ENCODE measurements at regions not wholly inside any gene's neighbourhood (a gene's known extent, or its start where the extent isn't known, plus 50 kb on each side); places are given as distances from the start of the nearest gene placed in this dataset.

- no peak overlapping the region for H3K4me3 ChIP-seq
- H3K27me3 ChIP-seq, result no peaks in the 10 kb centered on the region
- intact Hi-C loops (cut with DNase I), result no loop called here
- no peak overlapping the region for H3K27ac ChIP-seq
- no peaks in the 10 kb centered on the region for H3K9me3 ChIP-seq
- no peak for DNase-seq (ENCODE audit: low spot score in 2 of 2)
- H3K4me1 ChIP-seq, result no peaks in the 10 kb centered on the region
- H3K36me3 ChIP-seq, result no peaks in the 10 kb centered on the region
- TF ChIP-seq CTCF (IDR thresholded peaks at IDR 0.05), result no peak
These were observed 179.1 kb upstream of the ZPLD1 start for GRCh38 chr3:102255736-102256135.

- Histone ChIP-seq H3K27ac (no peak overlapping the region), H3K27me3 (no peaks in the 10 kb centered on the region), H3K36me3 (no peaks in the 10 kb centered on the region), H3K4me1 (no peaks in the 10 kb centered on the region), H3K4me3 (no peak overlapping the region), H3K9me3 (no peaks in the 10 kb centered on the region)
- TF ChIP-seq CTCF (IDR thresholded peaks at IDR 0.05), result no peak
- intact Hi-C loops (cut with DNase I), result no loop called here
- DNase-seq (ENCODE audit: low spot score in 2 of 2), result no peak
These were observed 176.1 kb upstream of the ZPLD1 start for GRCh38 chr3:102258666-102259227.

- H3K36me3 ChIP-seq, result no peaks in the 10 kb centered on the region
- H3K9me3 ChIP-seq, result no peaks in the 10 kb centered on the region
- no peak for DNase-seq (ENCODE audit: low spot score in 2 of 2)
- intact Hi-C loops (cut with DNase I), result no loop called here
- no peaks in the 10 kb centered on the region for H3K27me3 ChIP-seq
- TF ChIP-seq CTCF (IDR thresholded peaks at IDR 0.05), result no peak
- no peaks in the 10 kb centered on the region for H3K4me1 ChIP-seq
- H3K27ac ChIP-seq, result no peak overlapping the region
- no peak overlapping the region for H3K4me3 ChIP-seq
These were observed 175.2 kb upstream of the ZPLD1 start for GRCh38 chr3:102259663-102260062.

DNA sequence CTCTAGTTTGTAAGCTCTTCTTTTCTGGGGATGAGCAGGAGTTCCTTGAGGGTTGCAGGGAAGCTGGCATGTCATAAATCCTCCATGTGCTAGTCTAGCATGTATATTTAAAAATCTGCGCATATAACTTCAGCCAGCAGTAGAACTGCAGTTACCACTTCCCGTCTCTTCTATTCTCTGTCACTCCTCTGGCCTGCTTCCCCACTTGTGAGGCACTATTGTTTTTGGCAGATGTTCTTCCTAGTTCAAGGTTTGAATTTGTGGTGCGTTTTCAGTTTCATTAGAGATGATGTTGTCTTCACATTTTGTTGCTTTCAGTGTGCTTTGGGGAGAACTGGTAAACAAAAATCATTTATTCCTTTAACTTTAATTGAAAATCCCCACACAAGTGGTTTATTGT, 169.1 kb upstream of the ZPLD1 start:
- no peak for DNase-seq (ENCODE audit: low spot score in 2 of 2)
- no peak for TF ChIP-seq CTCF (IDR thresholded peaks at IDR 0.05)
- no peaks in the 10 kb centered on the region for H3K36me3 ChIP-seq
- H3K4me3 ChIP-seq, result no peak overlapping the region
- no peaks in the 10 kb centered on the region for H3K27me3 ChIP-seq
- H3K9me3 ChIP-seq, result no peaks in the 10 kb centered on the region
- H3K27ac ChIP-seq, result no peak overlapping the region
- H3K4me1 ChIP-seq, result no peaks in the 10 kb centered on the region
- intact Hi-C loops (cut with DNase I), result no loop called here

- intact Hi-C loops (cut with DNase I), result no loop called here
- no peak for DNase-seq (ENCODE audit: low spot score in 2 of 2)
- TF ChIP-seq CTCF (IDR thresholded peaks at IDR 0.05), result no peak
- Histone ChIP-seq H3K9me3 (no peaks in the 10 kb centered on the region), H3K27ac (no peak overlapping the region), H3K27me3 (no peaks in the 10 kb centered on the region), H3K36me3 (no peaks in the 10 kb centered on the region), H3K4me3 (no peak overlapping the region), H3K4me1 (no peaks in the 10 kb centered on the region)
These were observed 165.4 kb upstream of the ZPLD1 start for GRCh38 chr3:102269406-102269805.

DNA sequence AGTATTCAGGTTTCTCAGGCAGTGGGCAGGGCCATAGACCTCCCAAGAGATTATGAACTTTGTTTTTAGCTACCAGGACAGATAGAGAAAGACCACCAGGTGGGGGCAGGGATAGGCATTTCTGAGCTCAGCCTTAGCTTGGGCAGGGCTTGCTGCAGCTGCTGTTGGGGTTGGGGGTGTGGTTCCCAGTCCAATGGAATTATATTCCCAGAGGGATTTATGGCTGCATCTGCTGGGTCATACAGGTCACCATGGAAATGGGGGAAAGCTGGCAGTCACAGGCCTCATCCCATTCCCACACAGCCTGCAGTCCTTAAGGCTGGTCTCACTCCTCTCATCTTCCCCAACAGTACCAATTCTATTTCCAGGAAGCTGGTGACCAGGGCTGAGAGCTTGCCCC, 144.6 kb upstream of the ZPLD1 start:
- no peak overlapping the region for H3K27ac ChIP-seq
- DNase-seq (ENCODE audit: low spot score in 2 of 2), result no peak
- intact Hi-C loops (cut with DNase I), result no loop called here
- H3K9me3 ChIP-seq, result no peaks in the 10 kb centered on the region
- H3K4me1 ChIP-seq, result no peaks in the 10 kb centered on the region
- no peaks in the 10 kb centered on the region for H3K36me3 ChIP-seq
- no peak overlapping the region for H3K4me3 ChIP-seq
- no peaks in the 10 kb centered on the region for H3K27me3 ChIP-seq
- TF ChIP-seq CTCF (IDR thresholded peaks at IDR 0.05), result no peak

Measured in ascending aorta (tissue), 2 donors.